Stimulated activated CD8-positive, alpha-beta memory T cell treated with anti-CD3 and anti-CD28 coated beads, Interleukin-15, amount 100 ng/mL, for 48 hours (primary cell): ENCODE measurements at regions not wholly inside any gene's neighbourhood (a gene's known extent, or its start where the extent isn't known, plus 50 kb on each side); places are given as distances from the start of the nearest gene placed in this dataset.
"Not testable (repeated sequence)": the region's sequence is repeated elsewhere in the genome, so short reads cannot be mapped to it uniquely, and the experiment has no call there.

Experiments
- DNase-seq, 2 donors: peaks; one replicate each; pipeline ENCODE4 v3.0.0-alpha.2; 2020; ENCODE audit warnings: low read depth in 2 of 2

DNA sequence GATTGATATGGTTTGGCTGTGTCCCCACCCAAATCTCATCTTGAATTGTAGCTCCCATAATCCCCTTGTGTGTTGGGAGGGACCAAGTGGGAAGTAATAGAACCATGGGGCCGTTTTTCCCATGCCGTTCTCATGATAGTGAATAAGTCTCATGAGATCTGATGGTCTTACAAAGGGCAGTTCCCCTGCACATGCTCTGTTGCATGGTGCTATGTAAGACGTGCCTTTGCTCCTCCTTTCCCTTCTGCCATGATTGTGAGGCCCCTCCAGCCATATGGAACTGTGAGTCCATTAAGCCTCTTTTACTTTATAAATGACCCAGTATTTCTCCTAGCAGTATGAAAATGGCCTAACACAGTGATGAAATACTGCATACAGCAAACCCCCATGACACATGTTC is 84.8 kb upstream of the SELENOP start:
- no peak for DNase-seq

DNA sequence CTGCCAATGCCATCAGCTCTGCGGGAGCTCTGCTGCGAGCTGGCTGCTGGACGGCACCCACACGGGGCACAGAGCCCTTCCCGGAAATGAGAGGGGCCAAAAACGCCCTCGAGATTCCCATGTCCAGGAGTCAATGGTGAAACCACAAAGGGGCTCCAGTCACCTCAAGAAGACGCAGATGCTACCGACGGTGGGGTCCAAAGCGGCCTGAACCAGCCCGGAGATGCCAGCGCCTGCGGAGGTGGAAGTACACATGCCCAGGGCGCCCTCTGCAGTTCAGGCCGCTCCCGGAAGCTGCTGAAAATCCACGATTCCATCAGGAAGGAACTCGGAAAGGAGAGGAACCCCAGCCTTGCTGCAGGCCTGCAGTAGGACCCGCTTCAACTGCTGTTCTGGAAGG is 82.4 kb upstream of the SELENOP start:
- DNase-seq = no peak

DNA sequence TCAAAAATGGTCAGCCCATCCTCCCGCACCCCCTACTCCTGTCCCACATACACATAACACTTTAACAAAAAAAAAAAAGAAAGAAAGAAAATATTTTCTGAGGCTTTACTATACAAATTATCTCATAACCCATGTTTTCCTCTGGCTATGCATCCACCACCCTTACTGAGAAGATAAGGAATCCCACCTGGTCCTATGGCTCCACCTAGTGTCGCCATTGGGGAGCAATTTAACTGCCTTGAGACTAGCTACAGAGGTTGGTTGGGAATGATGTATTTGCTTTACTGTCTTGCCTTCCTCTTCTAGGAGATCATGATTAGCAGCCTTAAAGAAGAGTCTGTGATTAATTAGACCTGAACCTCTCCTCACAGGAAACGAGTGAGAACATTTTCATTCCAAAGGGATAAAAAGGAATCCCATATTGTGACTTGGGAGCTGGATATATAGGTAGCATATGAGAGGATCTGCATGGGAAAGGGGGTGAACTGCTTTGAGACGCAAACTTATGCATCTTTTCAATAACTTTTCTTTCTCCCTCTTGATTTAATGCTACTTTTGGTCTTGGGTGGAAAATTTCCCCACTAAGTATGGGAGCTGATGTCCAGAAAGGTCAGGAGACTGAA is 77.7 kb upstream of the SELENOP start:
- DNase-seq = peak; percentile 32 to 36

DNA sequence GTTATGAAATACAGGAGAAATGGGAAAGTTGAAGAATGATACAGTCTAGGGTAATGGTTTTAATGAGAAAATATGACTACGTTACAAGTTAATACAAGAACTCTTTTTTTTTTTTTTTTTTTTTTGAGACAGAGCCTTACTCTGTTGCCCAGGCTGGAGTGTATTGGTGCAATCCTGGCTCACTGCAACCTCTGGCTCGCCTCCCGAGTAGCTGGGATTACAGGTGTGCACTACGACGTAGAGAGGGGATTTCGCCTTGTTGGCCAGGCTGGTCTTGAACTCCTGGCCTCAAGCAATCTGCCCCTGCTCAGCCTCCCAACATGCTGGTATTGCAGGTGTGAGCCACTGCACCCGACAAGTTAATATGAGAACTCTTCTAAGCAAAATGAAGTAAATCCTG is 77.1 kb upstream of the SELENOP start:
- no peak for DNase-seq

DNA sequence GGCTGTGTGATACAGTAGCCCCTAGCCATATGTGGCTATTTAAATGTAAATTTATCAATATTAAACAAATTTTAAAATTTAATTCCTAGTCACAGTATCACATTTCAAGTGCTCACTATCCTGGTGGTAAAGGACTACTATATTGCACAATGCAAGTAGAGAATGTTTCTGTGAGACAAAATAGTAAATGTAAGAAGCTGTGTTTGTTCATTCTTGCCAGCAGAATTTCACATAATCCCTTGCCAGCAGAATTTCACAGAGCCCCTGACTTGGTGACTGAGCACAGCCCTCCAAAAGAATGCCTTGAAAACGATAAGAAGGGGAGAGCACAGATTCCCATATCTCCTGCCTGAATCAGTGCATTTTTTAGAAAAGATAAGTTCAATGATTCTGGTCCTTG is 75.9 kb upstream of the SELENOP start:
- no peak for DNase-seq

DNA sequence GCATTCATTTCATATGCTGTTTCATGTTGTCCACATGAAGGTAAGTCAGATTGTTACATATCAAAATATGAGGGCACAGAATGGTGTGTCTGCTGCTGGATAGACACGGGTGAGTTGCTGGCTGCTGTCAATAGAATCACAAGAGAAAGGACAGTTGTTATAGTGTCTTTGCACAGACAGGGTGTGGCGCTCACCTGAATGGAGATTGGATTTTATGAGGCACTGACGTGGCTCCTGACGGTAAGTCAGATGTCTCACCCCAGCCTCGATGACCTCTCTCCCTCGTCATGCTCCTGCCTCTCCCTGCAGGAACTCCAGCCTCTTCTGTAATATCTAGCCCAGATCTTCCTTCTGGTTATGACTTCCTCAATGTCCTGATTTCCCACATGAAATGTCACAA is 75.4 kb upstream of the SELENOP start:
- no peak for DNase-seq

DNA sequence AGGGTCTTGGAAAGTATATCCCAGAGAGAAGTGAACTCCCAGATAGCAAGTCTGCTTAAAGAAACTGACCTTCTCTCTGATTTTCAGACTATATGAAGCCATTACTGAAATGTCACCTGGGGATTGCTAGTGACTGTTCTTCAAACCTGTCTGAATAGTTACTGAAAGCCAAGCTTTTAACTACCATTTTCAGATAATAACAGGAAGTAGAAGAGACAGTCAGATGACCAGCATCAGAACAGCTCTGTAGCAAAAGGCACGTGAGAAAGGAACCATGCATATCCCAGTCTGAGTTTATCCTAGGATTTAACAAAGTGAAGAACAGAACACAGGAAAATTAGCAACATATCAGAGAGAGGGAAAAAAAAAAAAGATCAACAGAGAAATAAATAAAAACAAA is 74.9 kb upstream of the SELENOP start:
- DNase-seq = no peak

DNA sequence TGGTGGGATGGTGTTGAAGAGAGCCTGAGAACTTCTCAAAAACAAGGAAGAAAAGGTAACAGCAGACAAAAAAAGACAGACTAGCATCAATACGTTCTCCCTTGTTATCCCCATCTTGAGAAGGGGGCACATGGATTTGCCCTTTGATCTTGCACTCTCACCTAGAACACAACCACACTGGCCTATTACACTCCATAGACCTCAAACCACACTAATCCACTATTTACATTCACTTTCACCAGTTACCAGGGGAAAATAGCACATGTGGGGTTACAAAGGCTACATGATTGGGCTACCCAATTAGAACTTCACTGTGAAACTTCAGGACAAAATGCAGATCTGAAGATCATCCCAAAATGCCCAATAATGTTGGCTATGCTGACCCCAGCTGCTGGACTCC is 72.6 kb upstream of the SELENOP start:
- no peak for DNase-seq

DNA sequence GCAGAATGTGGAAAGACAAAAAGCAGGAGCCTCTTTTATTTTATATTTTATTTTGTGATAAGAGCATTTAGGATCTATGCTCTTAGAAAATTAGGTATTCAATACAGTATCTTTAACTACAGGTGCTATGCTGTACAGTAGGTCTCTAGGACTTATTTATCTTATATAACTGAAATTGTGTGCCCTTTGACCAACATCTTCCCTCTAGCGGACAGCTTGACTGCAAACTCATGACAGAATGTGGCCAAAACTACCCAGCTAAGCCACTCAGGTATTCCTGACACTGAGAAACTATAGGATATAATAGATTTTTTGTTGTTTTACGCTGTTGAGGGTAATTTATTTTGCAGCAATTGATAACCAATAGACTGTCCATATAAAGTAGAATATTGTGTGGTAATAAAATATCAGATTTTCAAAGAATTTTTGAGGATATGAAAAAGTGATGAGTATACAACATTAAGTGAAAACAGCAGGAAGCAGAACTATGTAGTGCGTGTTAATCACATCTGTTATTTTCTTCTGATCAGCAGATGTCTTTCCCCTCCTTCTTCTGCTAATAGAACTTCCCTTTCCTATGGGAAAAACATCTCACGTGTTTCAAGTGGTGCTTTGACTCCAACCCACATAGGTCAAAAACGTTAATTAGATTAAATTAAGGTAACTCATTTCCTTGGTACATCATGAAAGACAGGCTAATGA is 69.9 kb upstream of the SELENOP start:
- DNase-seq = no peak

DNA sequence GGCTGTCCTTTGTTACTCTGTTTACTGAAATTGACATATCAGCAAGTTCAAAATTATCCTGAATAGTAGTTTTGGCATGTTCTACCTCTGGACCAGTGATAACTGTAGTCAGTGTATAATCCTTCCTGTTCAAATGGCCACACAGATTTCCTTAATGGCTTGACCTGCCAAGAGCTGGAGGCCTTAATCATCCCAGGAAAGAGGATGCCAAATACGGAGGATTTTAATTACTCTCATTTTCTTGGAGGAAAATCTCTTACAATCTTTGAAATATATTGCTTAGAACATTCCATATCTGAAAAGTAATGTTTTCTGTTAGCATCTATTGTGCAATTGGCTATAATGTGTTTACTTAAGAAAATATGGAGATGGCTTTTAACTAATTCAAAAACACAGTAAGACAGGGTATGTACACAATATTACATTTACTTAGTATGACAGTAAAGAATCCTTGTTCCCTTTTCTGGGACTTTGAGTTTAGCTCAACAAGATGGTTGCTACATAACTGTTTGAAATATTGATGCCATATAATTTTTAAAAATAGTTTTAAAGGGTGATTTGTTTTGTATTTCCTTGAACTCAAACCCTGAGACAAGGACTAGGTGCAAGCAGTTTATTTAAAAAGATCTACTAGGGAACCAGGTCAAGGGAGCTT is 68.9 kb upstream of the SELENOP start:
- no peak for DNase-seq

DNA sequence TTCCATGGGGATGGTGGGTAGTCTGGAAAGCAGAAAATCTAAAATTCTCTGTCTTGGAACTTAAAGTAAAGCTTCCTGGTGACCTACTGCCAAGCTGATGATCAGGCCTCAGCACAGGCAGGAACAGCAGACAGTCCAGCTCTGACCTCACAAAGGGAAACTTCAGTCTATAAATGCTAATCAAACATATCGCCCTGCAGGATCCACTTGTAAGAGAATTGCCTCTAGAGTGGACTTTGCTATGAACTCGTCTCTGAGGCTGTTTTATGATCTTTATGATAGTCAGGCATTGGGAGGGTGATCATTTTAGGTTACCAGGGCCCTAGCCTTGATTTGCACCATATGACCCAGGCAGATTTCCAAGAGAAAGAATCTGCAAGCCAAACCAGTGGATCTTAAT is 67.6 kb upstream of the SELENOP start:
- no peak for DNase-seq

DNA sequence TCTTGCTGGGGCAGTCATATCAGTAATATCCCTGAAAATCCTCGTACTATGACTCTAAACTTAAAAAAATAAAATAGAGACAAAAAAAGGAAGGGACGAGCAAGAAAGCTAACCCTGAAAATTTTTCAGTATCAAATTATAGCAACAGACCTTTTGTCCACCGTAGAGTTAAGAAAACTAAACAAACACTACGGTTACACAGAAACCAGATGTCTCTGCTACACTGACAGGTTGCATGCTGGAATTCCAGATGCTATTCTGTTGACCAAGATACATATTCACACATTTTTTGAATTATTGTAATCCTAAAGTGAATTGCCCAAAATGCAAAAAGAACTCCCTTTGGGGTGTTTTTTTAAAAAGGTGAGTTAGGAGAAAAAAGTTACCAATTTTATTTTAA is 66.9 kb upstream of the SELENOP start:
- DNase-seq = no peak

DNA sequence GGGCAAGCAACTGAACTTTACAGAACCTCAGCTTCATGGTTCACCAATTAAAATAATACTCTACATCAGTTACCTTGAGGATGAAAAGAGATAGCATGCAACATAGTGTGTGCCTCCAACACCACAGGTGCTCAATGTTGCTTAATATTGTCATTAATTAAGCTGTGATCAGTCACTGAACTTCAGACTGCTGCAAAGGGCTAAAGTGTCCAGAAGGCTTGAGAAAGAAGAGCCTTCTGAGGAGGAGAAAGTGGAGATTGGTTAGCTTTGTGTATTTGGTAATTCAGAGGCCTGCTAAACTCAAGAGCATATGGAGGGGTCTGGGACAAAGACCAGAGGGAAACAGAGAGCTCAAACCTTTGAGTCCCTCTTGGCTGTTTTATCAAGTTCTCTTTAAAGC is 66.3 kb upstream of the SELENOP start:
- DNase-seq = no peak

DNA sequence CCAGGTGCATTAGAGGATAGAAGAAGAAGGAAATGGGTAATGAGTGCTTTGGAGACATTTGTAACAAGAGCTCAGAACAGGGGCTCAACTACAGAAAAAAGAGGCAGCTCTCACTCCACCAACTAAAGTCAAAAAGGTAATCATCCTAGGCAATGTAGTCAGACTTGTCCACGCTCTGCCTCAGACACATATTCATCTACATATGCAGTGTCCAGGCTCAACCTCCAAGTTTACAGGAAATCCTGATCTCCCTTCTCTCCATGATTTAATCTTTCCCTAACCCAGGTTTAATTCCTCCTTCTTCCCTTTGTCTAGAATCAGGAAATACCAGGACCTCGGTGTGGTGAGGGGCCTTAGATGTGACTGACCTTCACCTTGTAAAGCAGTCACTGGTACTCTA is 65.7 kb upstream of the SELENOP start:
- DNase-seq = no peak

DNA sequence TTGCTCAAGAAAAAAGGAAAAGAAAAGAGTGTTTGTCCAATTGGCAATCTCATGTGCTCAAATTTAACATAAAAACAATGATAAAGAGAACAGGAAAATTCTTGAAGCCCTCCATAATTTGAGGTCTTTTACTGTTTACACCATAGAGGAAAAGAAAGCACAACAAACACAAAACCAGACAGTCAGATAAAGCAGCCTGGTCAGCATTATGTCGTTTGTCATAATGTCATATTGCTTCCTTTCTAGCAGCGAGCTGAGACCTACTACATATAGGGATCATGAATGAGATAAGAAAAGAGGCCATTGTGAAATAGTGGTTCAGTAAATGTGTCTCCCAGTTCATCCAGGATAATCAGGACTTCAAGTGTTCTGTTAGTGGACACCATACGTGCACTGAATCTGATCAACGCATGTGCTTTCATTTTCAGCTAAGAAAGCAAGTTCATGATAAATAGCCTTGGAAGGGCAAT is 64.7 kb upstream of the SELENOP start:
- no peak for DNase-seq

DNA sequence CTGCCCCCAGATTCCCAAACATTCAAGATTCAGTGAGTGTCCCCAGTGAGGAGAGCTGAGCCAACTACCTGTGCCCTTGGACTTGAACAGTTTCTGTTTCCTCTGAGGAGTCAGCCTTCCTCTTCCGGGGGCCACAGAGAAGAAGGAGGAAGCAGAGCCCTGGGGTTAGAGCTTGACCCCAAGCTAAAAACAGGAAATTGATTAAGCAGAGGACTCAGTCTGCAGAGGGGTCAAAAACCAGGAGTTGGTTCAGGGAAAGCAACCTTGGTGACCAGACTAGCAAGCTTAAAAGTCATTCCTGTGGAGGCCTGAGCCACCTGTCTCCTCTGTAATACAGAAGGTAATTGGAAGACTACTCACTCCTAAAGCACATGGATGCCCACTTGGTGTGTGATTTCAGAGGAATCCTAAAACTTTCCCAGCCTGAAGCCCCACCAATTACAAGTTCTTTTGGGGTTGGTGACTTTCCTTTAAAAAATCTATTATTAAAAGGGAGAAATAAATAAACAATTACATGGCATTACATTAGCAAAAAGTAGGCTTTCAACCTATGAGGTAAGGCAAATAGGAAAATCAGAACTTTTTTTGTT is 64.2 kb upstream of the SELENOP start:
- no peak for DNase-seq

DNA sequence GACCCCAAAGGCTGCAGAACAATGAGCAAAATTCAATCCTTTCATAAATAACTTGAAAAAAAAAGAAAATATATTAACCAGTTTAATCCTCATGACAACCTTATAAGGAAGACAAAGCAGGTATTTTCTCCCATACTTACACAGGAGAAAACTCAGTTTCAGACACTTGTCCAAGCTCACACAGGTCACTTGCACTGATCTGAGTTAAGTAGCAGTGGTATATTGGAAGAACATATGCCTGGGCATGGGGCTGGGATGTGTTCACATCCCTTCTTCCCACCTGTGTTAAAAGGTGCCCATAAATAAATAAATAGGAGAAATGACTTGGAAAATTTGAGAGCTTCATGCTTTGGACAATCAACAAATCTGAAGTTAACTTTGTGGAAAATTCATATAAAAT is 63.5 kb upstream of the SELENOP start:
- DNase-seq = no peak

DNA sequence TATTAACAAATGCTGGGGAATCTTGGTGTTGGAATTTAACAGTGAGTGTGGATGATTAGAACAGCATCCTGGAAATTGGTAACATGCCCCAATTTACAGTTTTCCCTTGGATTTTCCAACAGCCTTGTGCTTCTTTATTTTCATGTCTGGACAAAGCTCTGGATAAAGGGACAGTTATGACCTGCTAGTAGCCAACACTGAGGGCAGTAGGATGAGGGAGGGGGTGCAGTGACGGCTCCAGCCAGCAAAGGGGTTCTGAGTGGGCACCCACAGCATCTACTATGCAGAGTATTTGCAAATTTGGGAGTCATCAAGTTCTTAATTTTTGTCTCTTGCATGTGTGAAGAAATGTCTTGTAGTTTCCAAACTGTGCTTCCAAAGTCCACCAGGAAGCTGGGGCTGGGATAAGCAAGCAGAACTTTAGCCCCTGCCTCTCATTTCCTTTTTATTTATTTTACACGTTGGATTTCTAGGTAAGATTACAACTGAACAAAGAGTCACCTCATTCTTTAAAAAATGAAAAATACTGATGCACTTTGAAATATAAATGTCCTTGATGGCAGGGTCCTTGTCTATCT is 63.0 kb upstream of the SELENOP start:
- no peak for DNase-seq

DNA sequence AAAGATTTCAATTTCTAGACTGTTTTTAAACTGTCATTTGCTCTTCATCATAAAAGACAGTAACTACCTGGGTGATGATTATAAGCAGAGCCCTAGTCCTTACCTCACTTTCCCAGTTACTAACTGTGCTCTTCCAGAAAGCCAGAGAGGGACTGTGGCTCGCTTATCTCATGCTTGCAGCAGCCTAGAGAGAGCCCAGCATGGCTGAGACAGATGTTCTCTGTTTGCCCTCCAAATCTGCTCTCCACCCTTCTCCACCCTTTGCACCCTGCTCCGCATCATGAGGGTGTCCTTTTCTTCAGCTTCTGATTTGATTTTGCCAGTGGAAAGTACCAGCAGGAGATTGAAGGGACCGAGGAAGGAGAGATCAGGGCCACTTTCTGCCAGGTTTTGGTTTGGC is 61.2 kb upstream of the SELENOP start:
- DNase-seq = no peak

DNA sequence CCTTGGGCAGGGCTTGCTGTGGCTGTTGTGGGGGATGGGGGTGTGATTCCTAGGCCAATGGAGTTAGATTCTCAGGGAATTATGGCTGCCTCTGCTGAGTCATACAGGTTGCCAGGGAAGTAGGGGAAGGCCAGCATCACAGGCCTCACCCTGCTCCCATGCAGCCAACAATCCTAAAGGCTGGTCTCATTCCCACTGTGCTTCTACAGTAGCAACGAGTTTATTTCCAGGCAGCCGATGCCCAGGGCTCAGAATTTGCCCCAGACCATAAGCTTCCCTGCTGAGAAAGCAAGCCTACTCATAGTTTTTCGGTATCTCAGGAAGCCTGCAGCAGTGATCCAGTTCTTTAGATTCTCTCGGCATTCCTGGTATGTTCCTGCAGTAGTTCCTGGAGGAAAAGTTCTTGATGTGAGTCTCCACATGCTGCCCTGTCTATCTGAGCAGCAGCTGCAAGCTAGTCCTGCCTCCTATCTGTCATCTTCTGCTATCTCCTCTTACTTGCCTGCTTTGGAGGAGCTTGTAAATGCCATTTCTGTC is 59.3 kb upstream of the SELENOP start:
- no peak for DNase-seq

DNA sequence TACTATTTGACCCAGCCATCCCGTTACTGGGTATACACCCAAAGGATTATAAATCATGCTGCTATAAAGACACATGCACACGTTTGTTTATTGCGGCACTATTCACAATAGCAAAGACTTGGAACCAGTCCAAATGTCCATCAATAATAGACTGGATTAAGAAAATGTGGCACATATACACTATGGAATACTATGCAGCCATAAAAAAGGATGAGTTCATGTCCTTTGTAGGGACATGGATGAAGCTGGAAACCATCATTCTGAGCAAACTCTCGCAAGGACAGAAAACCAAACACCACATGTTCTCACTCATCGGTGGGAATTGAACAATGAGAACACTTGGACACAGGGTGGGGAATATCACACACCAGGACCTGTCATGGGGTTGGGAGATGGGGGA is 56.7 kb upstream of the SELENOP start:
- DNase-seq = not testable (repeated sequence)

DNA sequence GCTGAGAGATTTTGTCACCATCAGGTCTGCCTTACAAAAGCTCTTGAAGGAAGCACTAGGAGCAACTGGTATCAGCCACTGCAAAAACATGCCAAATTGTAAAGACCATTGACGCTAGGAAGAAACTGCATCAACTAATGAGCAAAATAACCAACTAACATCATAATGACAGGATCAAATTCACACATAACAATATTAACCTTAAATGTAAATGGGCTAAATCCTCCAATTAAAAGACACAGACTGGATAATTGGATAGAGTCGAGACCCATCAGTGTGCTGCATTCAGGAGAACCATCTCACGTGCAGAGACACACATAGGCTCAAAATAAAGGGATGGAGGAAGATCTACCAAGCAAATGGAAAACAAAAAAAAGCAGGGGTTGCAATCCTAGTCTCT is 53.1 kb upstream of the SELENOP start:
- not testable (repeated sequence) for DNase-seq
